22Rv1 (cell line): ENCODE measurements at regions not wholly inside any gene's neighbourhood (a gene's known extent, or its start where the extent isn't known, plus 50 kb on each side); places are given as distances from the start of the nearest gene placed in this dataset.

ENCODE experiments used
- H3K27ac ChIP-seq: fragments of 450-650 bp; 2 replicates; pipeline ENCODE4 v1.5.1; 2017
- ZFX ChIP-seq: fragments of 450-650 bp; IDR thresholded peaks from 2 replicates; pipeline ENCODE4 v1.6.1; 2017; ENCODE audit warnings: antibody characterized with exemption, borderline replicate concordance
- TF ChIP-seq, protein P1 (sequence below): fragments of 450-650 bp; IDR thresholded peaks from 2 replicates; pipeline ENCODE4 v1.5.1; 2017; ENCODE audit warnings: mild to moderate bottlenecking

- TF ChIP-seq, protein P1, sequence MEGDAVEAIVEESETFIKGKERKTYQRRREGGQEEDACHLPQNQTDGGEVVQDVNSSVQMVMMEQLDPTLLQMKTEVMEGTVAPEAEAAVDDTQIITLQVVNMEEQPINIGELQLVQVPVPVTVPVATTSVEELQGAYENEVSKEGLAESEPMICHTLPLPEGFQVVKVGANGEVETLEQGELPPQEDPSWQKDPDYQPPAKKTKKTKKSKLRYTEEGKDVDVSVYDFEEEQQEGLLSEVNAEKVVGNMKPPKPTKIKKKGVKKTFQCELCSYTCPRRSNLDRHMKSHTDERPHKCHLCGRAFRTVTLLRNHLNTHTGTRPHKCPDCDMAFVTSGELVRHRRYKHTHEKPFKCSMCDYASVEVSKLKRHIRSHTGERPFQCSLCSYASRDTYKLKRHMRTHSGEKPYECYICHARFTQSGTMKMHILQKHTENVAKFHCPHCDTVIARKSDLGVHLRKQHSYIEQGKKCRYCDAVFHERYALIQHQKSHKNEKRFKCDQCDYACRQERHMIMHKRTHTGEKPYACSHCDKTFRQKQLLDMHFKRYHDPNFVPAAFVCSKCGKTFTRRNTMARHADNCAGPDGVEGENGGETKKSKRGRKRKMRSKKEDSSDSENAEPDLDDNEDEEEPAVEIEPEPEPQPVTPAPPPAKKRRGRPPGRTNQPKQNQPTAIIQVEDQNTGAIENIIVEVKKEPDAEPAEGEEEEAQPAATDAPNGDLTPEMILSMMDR = no peak
- no peak for TF ChIP-seq ZFX
- no peak overlapping the region for H3K27ac ChIP-seq
Observed at GRCh38 chr2:167758292-167758691, 489.1 kb downstream of the STK39 start.

DNA sequence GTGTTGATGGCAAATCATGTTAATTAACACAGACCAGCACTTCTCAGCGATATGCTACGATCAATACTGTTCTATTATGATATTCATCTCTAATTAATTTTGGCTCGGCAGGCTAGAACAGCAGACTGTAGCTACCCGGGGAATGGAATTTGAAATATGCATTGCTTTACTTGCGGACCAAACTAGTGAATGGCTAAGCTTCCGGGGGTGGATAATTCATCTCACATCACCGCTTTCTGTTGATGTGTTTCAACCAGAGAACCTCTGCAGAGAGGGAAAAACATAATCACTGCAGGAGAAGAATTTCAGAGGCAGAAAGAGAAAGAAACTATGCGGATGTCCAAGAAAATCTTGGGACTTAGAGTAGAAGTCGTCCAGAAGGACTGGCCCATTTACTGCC is 490.9 kb downstream of the STK39 start:
- H3K27ac ChIP-seq = no peak overlapping the region
- TF ChIP-seq, protein P1 = no peak
- no peak for TF ChIP-seq ZFX

- TF ChIP-seq, protein P1 = no peak
- TF ChIP-seq ZFX = no peak
- H3K27ac ChIP-seq = no peak overlapping the region
Observed at GRCh38 chr2:167753142-167753541, 494.3 kb downstream of the STK39 start.

GRCh38 chr2:167752734-167753133 is 494.7 kb downstream of the STK39 start:
- TF ChIP-seq ZFX = no peak
- TF ChIP-seq, protein P1 = no peak
- no peak overlapping the region for H3K27ac ChIP-seq

- no peak overlapping the region for H3K27ac ChIP-seq
- TF ChIP-seq, protein P1 = no peak
- TF ChIP-seq ZFX = no peak
Observed at GRCh38 chr2:167750675-167751074, 496.7 kb downstream of the STK39 start.

- TF ChIP-seq ZFX = no peak
- TF ChIP-seq, protein P1 = no peak
- H3K27ac ChIP-seq = no peak overlapping the region
Observed at GRCh38 chr2:167749660-167750059, 497.7 kb downstream of the STK39 start.

GRCh38 chr2:167749016-167749415 is 498.4 kb downstream of the STK39 start:
- no peak for TF ChIP-seq ZFX
- TF ChIP-seq, protein P1 = no peak
- no peak overlapping the region for H3K27ac ChIP-seq
